HG03342 (cell line): ENCODE measurements at regions not wholly inside any gene's neighbourhood (a gene's known extent, or its start where the extent isn't known, plus 50 kb on each side); places are given as distances from the start of the nearest gene placed in this dataset.

ENCODE experiments used
- ATAC-seq: cut with Tn5 transposase; IDR thresholded peaks from one replicate; pipeline ENCODE4 v1.9.1; 2021; ENCODE audit warnings: mild to moderate bottlenecking, moderate library complexity; ENCODE audit not compliant: unreplicated experiment

DNA sequence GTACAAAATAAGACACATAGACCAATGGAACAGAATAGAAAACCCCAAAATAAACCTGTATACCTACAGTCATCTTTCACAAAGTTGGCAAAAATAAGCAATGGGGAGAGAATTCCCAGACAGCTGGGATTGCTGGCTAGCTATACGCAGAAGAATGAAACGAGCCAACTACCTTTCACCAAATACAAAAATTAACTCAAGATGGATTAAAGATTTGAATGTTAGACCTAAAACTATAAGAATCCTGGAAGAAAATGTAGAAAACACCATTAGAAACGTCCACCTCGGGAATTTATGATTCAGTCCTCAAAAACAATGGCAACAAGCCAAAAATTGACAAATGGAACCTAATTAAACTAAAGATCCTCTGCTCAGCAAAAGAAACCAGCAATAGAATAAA is 408.1 kb upstream of the SLITRK1 start:
- ATAC-seq: no peak

GRCh38 chr13:84279166-84279565 is 396.9 kb upstream of the SLITRK1 start:
- no peak for ATAC-seq

DNA sequence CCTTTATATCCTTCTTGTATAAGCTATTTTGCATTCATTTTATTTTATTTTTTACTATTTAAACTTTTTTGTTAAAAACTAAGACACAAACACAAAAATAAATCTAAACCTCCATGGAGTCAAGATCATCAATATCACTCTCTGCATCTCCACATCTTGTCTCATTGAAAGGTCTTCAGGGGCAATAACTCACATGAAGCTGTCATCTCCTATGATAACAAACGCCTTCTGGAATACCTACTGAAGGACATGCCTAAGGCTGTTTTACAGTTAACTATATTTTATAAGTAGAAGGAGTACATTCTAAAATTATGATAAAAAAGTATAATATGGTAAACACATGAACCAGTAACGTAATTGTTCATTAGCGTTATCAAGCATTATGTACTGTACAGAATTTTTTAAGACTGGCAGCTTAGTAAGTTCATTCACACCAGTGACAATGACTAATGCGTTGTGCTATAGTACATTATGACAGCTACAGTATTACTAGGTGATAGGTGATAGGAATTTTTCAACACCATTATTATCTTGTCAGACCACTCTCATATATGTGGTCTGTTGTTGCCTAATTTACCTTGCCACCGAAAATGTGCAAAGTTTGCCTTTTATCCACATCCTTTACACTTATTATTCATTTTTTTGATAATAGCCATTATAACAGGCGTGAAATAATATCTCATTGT is 390.7 kb upstream of the SLITRK1 start:
- no peak for ATAC-seq

DNA sequence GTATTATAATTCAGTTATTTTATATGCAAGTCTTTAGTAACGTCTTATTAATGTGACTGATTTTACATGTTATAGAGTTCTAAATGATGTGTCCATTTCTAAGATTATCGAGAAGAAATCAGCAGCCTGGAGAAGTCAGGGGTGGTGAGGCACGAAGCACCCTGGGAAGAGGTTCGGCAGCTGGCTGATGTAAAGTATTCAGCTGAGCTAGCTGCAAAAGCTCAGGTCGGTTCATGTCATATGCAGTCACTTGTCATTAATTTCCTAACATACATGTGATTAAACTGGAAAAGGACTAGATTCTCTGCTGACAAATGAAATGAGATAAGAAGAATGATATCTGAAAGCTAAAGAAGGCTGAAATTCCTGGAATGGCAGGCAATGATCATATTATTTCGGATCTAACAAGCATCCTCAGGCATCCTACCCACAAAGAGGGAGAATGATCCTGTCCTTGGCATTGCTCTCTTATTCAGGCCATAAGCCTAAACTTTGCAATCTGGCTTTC is 383.0 kb upstream of the SLITRK1 start:
- ATAC-seq: no peak

GRCh38 chr13:84263354-84264069 is 381.2 kb upstream of the SLITRK1 start:
- no peak for ATAC-seq

DNA sequence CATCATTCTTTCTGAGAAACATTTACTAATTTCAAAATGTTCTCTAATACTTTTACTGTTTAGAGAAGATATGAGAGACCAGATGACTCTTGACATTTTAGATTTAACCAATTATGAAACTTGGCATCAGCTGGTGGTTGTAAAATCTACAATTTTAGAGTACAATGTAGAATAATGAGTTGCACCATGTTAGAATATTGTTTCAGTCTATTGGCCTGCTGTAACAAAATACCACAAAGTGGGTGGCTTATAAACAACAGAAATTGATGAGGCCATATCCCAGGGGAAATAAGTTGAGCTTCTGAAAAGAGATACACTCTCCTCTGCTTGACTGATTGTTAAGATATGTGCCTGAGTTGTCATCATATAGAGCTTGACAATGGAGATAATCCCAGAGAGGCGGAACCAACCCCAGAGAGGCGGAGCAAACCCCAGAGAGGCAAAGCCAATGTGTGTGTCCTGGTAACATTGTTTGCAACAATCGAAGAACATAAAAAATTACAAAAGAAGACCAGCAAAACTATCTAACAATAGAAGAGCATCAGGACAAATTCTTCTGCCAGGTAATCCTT is 373.0 kb upstream of the SLITRK1 start:
- no peak for ATAC-seq

DNA sequence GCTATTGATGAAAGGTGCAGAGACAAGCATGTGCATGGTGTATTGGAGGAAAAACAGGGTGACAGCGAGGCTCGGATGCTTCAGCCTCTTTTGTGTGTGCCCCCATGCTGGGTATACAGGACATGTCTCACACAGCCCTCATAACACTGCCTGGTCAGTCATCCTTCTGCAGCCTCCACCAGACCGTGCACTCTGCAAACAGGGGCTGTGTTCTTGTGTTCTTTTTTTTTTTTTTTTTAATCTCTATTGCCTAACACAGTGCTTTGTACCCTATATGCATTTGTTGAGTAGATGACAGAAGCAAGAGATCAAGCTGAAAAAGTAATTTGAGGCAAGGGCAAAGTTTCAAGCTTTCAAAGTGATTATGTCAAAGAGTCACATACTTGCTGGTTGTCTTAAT is 367.2 kb upstream of the SLITRK1 start:
- no peak for ATAC-seq

DNA sequence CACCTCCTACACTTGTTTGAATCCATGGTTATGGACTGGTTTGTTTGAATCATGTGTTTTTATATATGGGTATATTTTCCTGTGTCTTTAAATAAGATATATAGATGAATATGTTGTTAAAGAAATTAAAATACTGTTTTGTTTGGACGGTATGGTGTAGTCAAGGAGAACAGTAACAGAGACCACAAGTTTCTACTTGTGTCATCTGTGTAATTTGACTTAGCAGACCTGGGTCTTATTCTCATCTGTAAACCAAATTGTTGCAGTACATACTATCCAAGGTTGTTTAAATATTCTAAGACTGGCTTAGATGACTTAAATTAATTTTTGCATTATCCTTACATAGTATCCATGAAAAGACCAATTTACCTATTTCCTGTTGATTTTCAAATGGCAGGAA is 361.1 kb upstream of the SLITRK1 start:
- ATAC-seq: no peak

DNA sequence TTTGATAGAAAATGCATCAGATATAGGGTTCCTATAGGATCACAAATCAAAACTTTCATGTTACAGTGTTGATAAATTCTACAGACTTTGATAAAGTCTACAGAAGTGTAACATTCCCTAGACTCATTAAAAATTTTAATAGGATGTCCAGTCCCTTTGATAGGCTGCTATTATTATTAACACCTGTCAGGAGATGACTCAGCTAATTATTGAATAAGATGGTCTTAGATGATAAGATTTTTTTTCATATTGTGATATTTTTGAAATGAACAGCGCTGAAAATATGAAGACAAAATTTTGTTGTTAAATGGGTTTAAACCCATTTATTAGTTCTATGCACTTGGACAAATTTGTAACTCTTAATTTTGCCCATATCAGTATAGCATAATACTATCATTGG is 356.8 kb upstream of the SLITRK1 start:
- no peak for ATAC-seq

DNA sequence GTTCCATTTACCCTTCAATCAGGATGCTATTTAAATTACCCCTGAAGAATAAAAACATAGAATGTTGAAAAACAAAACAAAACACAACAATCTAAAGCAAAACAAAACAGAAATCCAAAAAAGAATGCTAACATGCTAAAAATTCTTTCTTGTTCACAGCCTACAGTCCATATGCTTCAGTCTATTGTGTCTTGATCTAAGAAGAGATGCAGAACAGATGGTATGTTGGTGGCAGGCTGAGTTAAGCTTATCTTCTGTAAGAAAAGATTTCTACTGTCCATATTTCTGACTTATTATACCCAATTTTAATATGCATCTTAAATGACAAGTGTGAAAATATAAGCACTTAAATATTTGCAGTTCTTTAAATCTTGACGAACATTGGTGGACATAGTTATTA is 356.1 kb upstream of the SLITRK1 start:
- ATAC-seq: no peak

- ATAC-seq: no peak
Observed at GRCh38 chr13:84237143-84237542, 354.9 kb upstream of the SLITRK1 start.

- no peak for ATAC-seq
Observed at GRCh38 chr13:84234416-84234815, 352.1 kb upstream of the SLITRK1 start.

DNA sequence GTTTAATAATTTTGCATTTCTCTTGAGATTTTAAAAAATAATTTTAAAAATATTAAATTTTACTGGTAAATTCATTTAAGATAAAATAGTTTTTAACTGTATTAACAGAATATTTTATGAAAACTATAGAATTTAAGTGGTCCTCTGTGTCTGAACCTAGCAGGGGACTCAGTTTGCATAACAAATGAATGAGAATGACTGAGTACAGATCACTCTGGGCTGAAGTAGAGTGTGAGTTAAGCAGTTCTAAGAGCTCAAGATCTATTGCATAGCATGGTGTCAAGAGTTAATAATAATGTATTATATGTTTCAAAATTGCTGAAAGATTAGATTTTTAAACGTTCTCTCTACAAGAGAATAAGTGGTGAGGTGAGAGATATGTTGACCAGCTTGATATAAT is 348.3 kb upstream of the SLITRK1 start:
- no peak for ATAC-seq

DNA sequence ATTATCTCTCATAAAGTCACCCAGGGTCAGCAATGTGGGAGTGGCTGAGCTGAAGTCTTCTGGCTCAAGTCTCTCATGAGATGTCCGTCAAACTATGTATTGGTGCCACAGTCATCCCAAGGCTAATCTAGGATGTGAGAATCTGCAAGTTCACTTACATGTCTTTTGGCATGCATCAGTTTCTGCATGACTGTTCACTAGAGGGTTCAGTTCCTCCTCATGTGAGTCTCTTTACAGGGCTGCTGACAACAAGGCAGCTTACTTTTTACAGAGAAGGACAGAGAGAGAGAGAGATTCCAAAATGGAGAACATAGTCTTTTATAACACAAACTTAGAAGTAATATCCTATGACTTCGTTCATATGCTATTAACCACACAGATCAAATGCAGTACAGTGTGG is 328.8 kb upstream of the SLITRK1 start:
- no peak for ATAC-seq

DNA sequence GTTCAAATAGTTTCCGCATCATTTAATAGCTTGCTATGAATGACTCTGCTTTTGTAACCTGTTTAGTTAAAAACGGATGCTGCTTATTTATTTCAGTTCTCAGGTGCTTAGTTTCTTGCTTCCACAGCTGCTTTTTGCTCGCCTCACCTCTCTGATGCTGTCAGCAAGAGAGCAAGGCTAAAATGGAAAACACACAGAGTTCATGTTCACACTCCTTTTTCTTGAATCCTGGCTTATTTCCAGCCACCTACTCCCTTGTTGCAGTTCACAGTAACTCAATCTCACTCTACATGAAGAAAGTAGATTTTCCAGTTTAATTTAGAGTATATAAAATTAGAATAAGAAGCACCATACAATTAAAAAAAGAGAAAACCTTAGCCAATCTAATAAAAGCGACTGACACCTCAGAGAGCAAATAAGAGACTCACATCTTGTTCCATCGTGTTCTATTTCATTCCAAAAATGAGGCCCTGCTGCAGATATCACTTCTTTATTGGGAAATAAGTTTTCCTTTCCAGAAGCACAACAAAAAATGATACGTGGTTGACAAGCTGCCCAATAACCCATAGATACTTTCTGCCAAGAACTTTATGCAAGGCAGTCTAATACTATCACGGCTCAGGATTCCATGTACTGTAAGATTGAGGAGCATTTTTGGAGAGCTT is 326.1 kb upstream of the SLITRK1 start:
- ATAC-seq: no peak

- no peak for ATAC-seq
Observed at GRCh38 chr13:84207509-84207908, 325.2 kb upstream of the SLITRK1 start.

GRCh38 chr13:84200971-84201370 is 318.7 kb upstream of the SLITRK1 start:
- no peak for ATAC-seq

DNA sequence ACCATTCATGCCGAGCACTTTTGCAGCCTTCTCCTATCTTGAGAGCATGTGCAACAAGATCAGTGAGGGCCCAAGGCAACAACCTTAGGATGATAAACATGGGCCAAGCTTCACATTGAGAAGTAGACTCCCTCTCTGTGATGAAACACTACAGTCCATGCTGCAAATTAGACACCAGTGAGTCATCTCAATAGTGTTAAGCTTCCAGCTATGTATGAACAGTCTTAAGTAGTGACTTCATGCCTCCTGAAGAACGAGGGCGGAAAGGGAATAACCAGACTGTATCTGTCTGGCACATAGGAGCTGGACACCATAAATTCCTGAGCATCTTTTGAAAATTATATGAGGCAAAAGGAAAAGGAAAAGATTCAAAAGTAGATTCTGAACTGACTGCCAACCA is 309.9 kb upstream of the SLITRK1 start:
- no peak for ATAC-seq

- no peak for ATAC-seq
Observed at GRCh38 chr13:84191139-84191538, 308.9 kb upstream of the SLITRK1 start.

DNA sequence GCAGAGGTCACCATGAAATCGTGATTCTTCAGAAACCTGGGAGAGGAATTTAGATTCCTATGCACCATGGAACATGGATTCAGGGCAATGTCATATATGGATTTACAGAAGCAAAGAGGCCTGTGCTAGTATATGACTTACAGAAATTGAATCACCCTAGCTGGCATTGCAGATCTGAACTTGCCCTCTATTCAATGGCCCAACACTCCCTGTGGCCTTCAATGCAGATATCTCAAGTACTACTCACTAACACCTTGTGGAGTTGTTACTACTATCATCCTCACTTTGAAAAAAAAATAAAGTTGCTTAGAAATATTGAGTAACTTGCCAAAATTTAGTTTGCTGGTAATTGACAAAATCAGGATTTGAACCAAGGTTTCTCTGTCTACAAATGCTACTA is 305.4 kb upstream of the SLITRK1 start:
- ATAC-seq: no peak

DNA sequence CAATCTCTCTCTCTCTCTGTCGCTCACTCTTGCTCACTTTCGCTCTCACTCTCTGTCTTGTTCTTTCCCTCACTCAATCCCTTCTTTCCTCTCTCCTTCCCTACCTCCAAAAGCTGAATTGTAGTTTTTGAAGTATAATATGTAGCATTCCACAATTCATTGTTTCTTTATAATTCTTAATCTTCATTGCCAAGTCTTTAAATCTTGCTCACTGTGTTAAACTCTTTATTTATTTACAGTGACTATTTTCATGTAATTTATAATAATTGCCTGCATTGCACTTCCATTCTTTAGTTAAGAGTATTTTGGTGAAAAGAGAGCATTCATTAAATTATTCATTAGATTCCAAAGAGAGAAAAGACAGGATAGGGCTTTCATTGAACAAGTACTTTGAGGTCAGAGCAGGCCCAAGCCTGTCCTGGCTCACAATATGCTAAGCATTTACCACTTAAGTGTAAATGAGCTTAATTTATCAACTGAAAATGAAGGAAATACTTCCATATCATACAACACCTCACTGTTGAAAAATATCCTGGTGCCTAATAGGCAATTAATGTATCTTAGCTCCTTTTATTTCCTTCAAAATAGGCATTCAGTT is 257.4 kb upstream of the SLITRK1 start:
- ATAC-seq: no peak
